NCI-H1694 (cell line): ENCODE measurements at regions not wholly inside any gene's neighbourhood (a gene's known extent, or its start where the extent isn't known, plus 50 kb on each side); places are given as distances from the start of the nearest gene placed in this dataset.
"Not testable (repeated sequence)": the region's sequence is repeated elsewhere in the genome, so short reads cannot be mapped to it uniquely, and the experiment has no call there.

Source experiments
- DNase-seq: peaks from one replicate; lab custom pipeline; 2025; lab: John Stamatoyannopoulos, UW

- DNase-seq: no peak
Measured at GRCh38 chr16:7962091-7962879, 628.0 kb downstream of the TMEM114 start.

GRCh38 chr16:7957151-7957550, 624.5 kb downstream of the RBFOX1 start:
- DNase-seq: no peak

- DNase-seq: no peak
Measured at GRCh38 chr16:7953360-7953759, 620.7 kb downstream of the RBFOX1 start.

- DNase-seq: no peak
Measured at GRCh38 chr16:7946142-7946541, 613.5 kb downstream of the RBFOX1 start.

- DNase-seq: no peak
Measured at GRCh38 chr16:7938175-7938574, 605.5 kb downstream of the RBFOX1 start.

- no peak for DNase-seq
Measured at GRCh38 chr16:7921345-7921744, 588.7 kb downstream of the RBFOX1 start.

- no peak for DNase-seq
Measured at GRCh38 chr16:7919782-7920181, 587.1 kb downstream of the RBFOX1 start.

- no peak for DNase-seq
Measured at GRCh38 chr16:7914748-7915147, 582.1 kb downstream of the RBFOX1 start.

- DNase-seq: no peak
Measured at GRCh38 chr16:7912132-7912531, 579.5 kb downstream of the RBFOX1 start.

- DNase-seq: no peak
Measured at GRCh38 chr16:7910116-7910515, 577.5 kb downstream of the RBFOX1 start.

- DNase-seq: no peak
Measured at GRCh38 chr16:7888411-7888810, 555.8 kb downstream of the RBFOX1 start.

GRCh38 chr16:7887316-7887715, 554.7 kb downstream of the RBFOX1 start:
- no peak for DNase-seq

GRCh38 chr16:7871979-7872378, 539.3 kb downstream of the RBFOX1 start:
- no peak for DNase-seq

- no peak for DNase-seq
Measured at GRCh38 chr16:7871371-7871770, 538.7 kb downstream of the RBFOX1 start.

- no peak for DNase-seq
Measured at GRCh38 chr16:7867831-7868230, 535.2 kb downstream of the RBFOX1 start.

GRCh38 chr16:7866144-7866543, 533.5 kb downstream of the RBFOX1 start:
- no peak for DNase-seq

GRCh38 chr16:7865393-7865792, 532.7 kb downstream of the RBFOX1 start:
- not testable (repeated sequence) for DNase-seq

- DNase-seq: no peak
Measured at GRCh38 chr16:7861891-7862582, 529.4 kb downstream of the RBFOX1 start.

GRCh38 chr16:7853197-7853596, 520.6 kb downstream of the RBFOX1 start:
- no peak for DNase-seq

GRCh38 chr16:7849841-7850240, 517.2 kb downstream of the RBFOX1 start:
- DNase-seq: peak; percentile 53

- peak; percentile 66 for DNase-seq
Measured at GRCh38 chr16:7843261-7843660, 510.6 kb downstream of the RBFOX1 start.

- DNase-seq: no peak
Measured at GRCh38 chr16:7839568-7839967, 506.9 kb downstream of the RBFOX1 start.

GRCh38 chr16:7834771-7835431, 502.3 kb downstream of the RBFOX1 start:
- peak; percentile 48 for DNase-seq
